ENCODE measurements at regions not wholly inside any gene's neighbourhood (a gene's known extent, or its start where the extent isn't known, plus 50 kb on each side); places are given as distances from the start of the nearest gene placed in this dataset.

GRCh38 chr1:34296059-34296458 is 119.4 kb downstream of the C1orf94 start:
- TF ChIP-seq CTCF (IDR thresholded peaks at IDR 0.05): no peak
- TF ChIP-seq POLR2AphosphoS5 (IDR thresholded peaks at IDR 0.05; ENCODE audit: low read depth, low read length): no peak
- no peak for TF ChIP-seq REST (IDR thresholded peaks at IDR 0.05; ENCODE audit: insufficient read depth in 1 of 2, low read depth in 2 of 2, low read length in 1 of 2)

Data from Panc1 (cell line).